ENCODE measurements at regions not wholly inside any gene's neighbourhood (a gene's known extent, or its start where the extent isn't known, plus 50 kb on each side); places are given as distances from the start of the nearest gene placed in this dataset.

GRCh38 chr21:41605178-41605933 lies 97.4 kb upstream of the TMPRSS2 start:
- TF ChIP-seq CTCF (IDR thresholded peaks at IDR 0.05; ENCODE audit: low read depth, low read length) (no peak), EZH2phosphoT487 (IDR thresholded peaks at IDR 0.05; ENCODE audit: low read depth) (no peak)
